Mucosa of stomach (tissue), 1 donor: ENCODE measurements at regions not wholly inside any gene's neighbourhood (a gene's known extent, or its start where the extent isn't known, plus 50 kb on each side); places are given as distances from the start of the nearest gene placed in this dataset.

Experiments used
- H3K27me3 ChIP-seq: one replicate; pipeline ENCODE4 v1.7.0; 2013; ENCODE audit warnings: mild to moderate bottlenecking, low read length; ENCODE audit not compliant: control insufficient read depth, insufficient read depth
- H3K36me3 ChIP-seq: one replicate; pipeline ENCODE4 v1.7.0; 2013; ENCODE audit warnings: low read length; ENCODE audit not compliant: control insufficient read depth, insufficient read depth
- H3K4me1 ChIP-seq: one replicate; pipeline ENCODE4 v1.7.0; 2013; ENCODE audit warnings: mild to moderate bottlenecking, low read length; ENCODE audit not compliant: control insufficient read depth, insufficient read depth
- H3K4me3 ChIP-seq: one replicate; pipeline ENCODE4 v1.7.0; 2013; ENCODE audit warnings: low read length
- H3K9ac ChIP-seq: one replicate; pipeline ENCODE4 v1.7.0; 2013; ENCODE audit warnings: mild to moderate bottlenecking, low read length, moderate library complexity
- H3K9me3 ChIP-seq: one replicate; pipeline ENCODE4 v1.7.0; 2013; ENCODE audit warnings: mild to moderate bottlenecking, low read length, moderate library complexity; ENCODE audit not compliant: control insufficient read depth
- donor health status: Pancreatic carcinoma.

DNA sequence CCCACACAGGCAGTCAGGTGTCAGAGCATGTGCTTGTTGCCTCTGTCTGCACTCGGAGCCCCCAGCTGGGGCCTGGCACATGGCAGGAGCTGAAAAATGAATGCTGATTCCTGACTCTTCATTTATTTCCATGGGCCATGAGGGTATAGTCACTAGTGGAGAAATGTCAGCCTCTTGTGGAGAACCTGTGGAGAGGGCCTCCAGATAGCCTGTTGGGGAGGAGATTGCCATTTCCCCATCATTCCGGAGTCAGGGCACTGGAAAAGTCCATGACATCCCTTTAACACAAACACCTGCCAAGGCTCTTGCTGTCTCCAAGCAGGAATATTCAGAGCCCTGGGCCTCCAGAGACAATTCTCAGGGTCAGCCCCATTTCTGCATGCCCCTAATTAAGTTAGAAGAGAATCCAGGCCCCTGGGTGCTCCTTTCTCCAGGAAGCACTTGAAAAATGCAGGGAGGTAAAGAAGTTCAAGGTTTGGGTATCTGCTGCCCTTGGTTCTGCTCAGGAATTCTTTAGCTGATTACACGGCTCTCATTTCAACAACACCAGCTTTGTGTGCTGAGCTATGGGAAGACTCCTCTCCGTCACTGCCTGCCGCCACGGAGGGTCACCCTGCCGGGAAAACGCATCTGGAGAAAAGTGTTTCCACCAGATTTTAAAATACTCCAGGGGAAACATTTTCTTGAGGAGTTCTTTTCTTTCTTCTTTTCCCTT, 311.3 kb downstream of the MYCN start:
- H3K36me3 ChIP-seq, result no peaks in the 10 kb centered on the region
- no peak overlapping the region for H3K9ac ChIP-seq
- peaks cover 5% of the 10 kb centered on the region for H3K27me3 ChIP-seq
- H3K9me3 ChIP-seq, result no peaks in the 10 kb centered on the region
- no peak overlapping the region for H3K4me3 ChIP-seq
- H3K4me1 ChIP-seq, result peaks cover 4% of the 10 kb centered on the region

DNA sequence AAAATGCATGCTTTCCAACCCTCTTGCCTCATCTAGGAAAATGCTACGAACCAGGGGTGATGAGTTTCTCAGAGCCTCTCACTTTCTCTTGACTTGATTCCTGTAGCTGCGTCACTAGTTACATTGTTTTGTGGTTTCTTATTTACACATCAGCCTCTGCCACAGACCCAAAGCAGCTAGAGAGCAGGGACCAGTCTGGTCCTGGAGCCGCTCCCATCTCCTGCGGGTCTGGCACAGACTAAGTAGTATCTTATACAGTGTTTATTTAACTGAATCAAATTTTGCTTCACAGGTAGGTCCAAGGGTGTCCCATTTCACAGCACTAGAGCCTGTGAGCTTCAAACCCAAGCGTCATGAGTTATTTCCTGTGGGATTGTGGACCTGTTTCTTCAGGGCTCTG, 310.5 kb downstream of the MYCN start:
- Histone ChIP-seq H3K4me3 (no peak overlapping the region), H3K9me3 (no peaks in the 10 kb centered on the region), H3K36me3 (no peaks in the 10 kb centered on the region), H3K4me1 (peaks cover 4% of the 10 kb centered on the region), H3K9ac (no peak overlapping the region), H3K27me3 (peaks cover 5% of the 10 kb centered on the region)

DNA sequence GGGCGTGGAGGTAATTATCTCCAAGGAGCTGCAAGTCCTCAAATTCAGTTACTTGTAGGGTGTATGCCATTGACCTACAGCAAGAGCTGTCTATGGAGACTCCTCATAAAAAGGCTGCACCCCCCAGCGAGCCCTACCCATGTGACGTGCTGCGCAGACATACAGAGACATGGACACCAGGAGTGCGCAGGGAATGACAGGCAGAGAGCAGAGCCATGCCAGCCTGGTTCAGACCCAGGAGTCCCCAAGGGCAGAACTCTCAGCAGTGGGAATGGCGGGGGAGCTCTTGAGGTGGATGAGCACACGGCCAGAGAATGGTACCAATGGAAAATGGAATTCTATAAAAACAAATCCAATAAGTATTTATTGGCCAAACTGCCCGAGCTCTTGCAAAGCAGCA, 310.1 kb downstream of the MYCN start:
- Histone ChIP-seq H3K36me3 (no peaks in the 10 kb centered on the region), H3K9me3 (no peaks in the 10 kb centered on the region), H3K4me1 (peaks cover 4% of the 10 kb centered on the region), H3K9ac (no peak overlapping the region), H3K4me3 (no peak overlapping the region), H3K27me3 (peaks cover 8% of the 10 kb centered on the region)

DNA sequence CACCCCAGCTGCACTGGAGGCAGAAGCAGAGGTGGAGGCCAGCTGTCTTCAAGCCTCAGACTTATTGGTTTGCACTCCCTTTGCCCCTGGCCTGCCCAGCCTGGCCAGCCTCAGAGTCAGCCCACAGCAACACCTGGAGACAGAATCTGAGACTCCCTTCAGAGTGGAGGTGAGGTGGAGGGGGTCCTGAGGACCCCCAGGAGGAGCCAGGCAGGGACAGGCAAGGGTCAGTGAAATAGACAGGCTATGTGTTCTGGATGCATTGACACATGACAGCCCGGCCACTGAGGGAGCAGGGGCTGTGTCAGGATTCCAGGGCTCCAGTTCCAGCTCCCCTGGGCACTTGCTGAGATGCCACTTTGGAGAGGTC, 309.7 kb downstream of the MYCN start:
- H3K27me3 ChIP-seq, result peaks cover 11% of the 10 kb centered on the region
- no peak overlapping the region for H3K4me3 ChIP-seq
- peaks cover 4% of the 10 kb centered on the region for H3K4me1 ChIP-seq
- no peak overlapping the region for H3K9ac ChIP-seq
- no peaks in the 10 kb centered on the region for H3K9me3 ChIP-seq
- H3K36me3 ChIP-seq, result no peaks in the 10 kb centered on the region

DNA sequence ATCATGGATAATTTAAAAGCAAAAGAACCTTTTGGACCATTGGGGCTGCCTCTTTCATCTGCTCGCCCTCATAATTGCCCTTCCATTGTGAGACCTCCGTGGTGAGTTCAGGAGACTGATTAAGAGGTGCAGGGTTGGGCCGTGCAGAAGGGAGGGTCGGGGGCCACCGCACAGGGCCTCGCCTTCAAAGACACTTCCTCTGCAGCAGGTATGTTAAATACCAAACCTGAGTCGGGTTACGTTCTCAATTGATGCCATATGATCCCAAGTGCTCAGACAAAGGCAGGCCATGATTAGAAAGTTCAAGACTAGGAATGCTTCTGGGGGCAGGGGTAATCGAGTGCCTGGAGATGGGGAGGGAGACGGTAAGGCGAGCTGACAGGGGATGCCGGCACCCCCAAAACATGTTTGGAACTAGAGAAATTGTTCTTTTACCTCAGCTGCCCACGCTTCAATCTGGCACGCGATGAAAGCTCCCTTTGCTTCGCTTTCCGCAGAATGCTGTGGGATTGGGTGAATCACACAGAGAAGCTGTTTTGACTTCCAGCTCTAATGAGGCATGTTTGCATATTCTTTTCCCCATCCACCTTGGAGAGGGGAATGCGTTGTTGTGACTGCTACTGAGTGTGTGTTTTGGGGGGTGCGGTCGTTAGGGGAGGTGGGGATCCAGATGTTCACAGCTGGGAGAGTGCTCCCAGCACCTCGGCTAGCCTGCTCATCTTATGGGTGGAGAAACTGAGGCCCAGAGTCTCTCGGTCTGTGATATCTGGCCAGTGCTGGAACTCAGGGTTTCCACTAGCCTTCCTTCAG, 309.1 kb downstream of the MYCN start:
- H3K4me3 ChIP-seq, result no peak overlapping the region
- H3K4me1 ChIP-seq, result peaks cover 4% of the 10 kb centered on the region
- H3K27me3 ChIP-seq, result peaks cover 11% of the 10 kb centered on the region
- H3K9ac ChIP-seq, result no peak overlapping the region
- H3K9me3 ChIP-seq, result no peaks in the 10 kb centered on the region
- no peaks in the 10 kb centered on the region for H3K36me3 ChIP-seq

DNA sequence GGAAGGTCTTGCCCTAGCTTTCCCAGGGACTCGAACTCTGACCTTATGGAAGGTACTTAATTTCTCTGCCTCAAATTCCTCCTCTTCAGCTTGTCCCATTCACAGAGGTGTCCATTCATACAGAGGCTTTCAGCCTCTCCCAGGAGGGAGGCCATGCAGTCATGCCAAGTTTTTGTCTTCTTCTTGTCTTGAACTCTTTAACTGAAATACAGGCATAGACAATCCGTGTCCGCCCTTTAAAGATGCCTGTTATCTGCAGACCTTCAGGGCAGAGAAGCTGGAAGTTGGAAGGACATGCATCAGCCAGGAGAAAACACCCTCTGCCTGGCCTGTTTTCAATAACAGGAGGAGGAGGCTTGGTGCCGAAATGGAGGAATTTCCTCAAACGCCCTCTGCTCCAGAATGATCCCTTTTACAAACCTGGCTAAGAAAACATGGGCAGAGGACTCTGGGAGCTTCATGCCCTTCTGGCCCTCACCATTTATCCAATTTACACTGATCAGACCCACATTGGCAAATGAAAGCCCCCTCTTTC, 308.3 kb downstream of the MYCN start:
- H3K36me3 ChIP-seq, result no peaks in the 10 kb centered on the region
- H3K4me1 ChIP-seq, result peaks cover 4% of the 10 kb centered on the region
- H3K4me3 ChIP-seq, result no peak overlapping the region
- no peaks in the 10 kb centered on the region for H3K9me3 ChIP-seq
- peaks cover 11% of the 10 kb centered on the region for H3K27me3 ChIP-seq
- H3K9ac ChIP-seq, result no peak overlapping the region

DNA sequence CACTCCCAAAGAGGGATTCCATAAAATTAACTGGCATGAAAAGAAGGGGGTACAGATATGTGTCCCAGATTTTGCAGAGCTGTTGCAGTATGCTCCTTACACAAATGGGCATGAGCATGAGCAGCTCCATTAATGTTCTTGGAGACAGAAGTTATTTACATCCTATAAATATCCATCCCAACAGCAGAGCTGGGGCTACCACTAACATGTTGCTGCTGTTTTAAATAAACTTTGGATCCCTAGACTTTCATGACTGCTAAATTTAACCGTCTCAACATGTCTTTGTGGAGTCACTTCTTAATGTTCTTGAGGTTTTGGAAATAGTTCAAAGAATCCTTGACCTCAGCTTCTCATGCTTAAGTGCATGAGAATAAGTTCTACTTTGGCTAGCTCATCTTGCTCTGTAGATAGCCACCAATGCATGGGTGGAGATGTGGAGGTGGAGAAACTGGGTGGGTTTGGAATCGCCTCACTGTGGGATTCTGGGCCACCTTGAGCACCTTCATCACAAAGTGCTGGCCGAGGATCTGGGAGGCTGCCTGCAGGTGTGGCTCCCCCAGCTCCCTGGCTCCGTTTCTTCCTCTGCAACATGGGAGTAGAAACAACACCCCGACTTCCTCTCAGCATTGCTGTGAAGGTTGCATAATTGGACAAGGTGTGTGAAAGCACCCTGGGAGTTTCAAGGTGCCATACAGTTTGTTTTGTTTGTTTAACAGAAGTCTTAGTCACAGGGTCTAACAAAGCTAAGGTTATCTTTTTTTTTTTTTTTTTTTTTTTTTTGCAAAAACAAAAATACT, 307.2 kb downstream of the MYCN start:
- peaks cover 11% of the 10 kb centered on the region for H3K27me3 ChIP-seq

DNA sequence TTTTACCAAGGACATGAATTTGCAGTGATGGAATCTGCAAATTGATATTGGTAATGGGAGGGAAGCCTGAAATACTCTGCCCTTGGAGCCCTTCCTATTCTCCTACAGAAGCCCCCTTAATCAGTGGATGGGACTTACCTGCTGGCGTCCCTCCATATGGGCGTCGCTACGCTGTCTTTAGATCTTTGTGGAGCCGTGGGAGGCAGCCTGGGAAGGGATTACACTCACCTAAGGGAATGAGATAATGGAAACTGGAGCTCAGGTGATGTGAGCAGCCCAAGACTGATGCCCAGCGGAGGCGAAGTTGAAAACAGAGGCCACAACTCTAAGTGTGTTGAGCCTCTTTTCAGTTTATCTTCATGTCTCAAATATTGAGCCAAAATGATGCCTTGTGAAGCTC, 306.6 kb downstream of the MYCN start:
- Histone ChIP-seq H3K9me3 (no peaks in the 10 kb centered on the region), H3K27me3 (peaks cover 11% of the 10 kb centered on the region), H3K36me3 (no peaks in the 10 kb centered on the region), H3K9ac (no peak overlapping the region), H3K4me3 (no peak overlapping the region), H3K4me1 (peaks cover 4% of the 10 kb centered on the region)

More for the DNA sequence above, 307.2 kb downstream of the MYCN start:
- no peak overlapping the region for H3K9ac ChIP-seq
- no peak overlapping the region for H3K4me3 ChIP-seq
- no peaks in the 10 kb centered on the region for H3K9me3 ChIP-seq
- peaks cover 4% of the 10 kb centered on the region for H3K4me1 ChIP-seq
- no peaks in the 10 kb centered on the region for H3K36me3 ChIP-seq

DNA sequence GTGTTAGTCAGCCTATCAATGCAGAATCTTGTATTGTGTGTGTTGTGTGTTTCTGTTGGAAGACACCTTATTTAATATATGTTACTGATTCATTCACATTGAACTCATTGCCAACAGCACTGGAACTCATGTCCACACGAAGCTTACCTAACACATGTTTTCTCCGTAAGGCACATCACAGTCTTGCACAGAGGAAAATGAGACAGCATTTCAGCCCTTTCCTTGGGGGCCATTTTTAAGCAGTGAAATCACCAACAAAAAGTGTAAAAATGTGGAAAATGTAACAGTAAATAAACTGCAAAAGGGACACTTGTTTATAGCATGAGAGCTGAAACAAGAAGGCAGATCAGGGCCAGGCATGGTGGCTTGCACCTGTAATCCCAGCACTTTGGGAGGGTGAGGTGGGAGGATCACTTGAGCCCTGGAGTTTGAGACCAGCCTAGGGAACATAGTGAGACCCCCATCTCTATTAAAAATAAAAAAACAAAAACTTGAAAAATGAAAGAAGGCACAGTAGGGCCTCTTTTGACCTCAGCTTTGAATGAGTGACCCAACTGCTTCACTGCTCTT, 306.0 kb downstream of the MYCN start:
- H3K4me3 ChIP-seq, result no peak overlapping the region
- no peak overlapping the region for H3K9ac ChIP-seq
- H3K9me3 ChIP-seq, result no peaks in the 10 kb centered on the region
- H3K27me3 ChIP-seq, result peaks cover 11% of the 10 kb centered on the region
- H3K4me1 ChIP-seq, result peaks cover 4% of the 10 kb centered on the region
- no peaks in the 10 kb centered on the region for H3K36me3 ChIP-seq

DNA sequence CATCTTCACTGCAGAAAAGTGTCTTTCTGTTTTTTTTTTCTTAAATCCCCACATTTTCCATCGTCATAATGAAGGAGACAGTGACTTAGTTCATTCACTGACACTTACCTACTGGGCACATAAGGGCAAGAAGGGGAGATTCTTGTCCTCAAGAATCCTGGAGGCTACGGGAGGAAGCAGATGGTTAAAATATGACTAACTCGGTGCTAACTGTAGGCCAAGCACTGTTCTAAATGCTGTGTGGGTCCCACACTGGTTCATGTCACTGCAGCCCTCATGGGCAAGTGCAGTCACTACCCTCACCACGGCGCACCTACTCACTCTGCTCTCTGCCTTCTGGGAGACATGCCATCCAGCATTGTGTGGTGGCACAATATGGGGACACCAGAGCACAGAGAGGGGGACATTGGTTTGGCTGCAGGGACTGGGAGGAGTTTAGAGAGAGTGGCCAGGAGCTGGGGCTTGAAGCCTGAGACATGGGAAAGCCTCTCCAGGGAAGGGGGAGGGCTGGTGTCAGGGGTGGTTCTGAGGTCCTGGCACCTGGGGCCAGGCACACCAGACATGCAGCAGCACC, 305.2 kb downstream of the MYCN start:
- peaks cover 4% of the 10 kb centered on the region for H3K4me1 ChIP-seq
- H3K9me3 ChIP-seq, result no peaks in the 10 kb centered on the region
- H3K4me3 ChIP-seq, result no peak overlapping the region
- H3K9ac ChIP-seq, result no peak overlapping the region
- H3K27me3 ChIP-seq, result peaks cover 11% of the 10 kb centered on the region
- no peaks in the 10 kb centered on the region for H3K36me3 ChIP-seq

DNA sequence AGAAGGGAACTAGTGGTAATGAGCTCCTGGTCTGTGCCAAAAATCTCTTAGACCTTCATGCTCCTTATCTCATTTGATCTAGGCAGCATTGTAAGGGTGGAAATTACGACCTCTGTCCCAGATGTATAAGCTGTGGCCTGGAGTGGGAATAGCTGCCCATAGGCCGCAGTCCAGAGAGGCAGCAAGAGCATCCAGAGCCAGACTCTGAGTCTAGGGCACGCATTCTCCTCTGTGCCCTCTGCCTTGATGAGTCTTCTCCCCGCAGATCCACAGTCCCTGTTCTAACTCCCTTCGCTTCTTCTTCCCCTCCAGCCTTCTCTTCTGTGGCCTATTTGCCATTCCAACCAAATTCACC, 304.6 kb downstream of the MYCN start:
- Histone ChIP-seq H3K27me3 (peaks cover 9% of the 10 kb centered on the region), H3K4me1 (peaks cover 4% of the 10 kb centered on the region), H3K9me3 (no peaks in the 10 kb centered on the region), H3K36me3 (no peaks in the 10 kb centered on the region), H3K9ac (no peak overlapping the region), H3K4me3 (no peak overlapping the region)
